ENCODE measurements at regions not wholly inside any gene's neighbourhood (a gene's known extent, or its start where the extent isn't known, plus 50 kb on each side); places are given as distances from the start of the nearest gene placed in this dataset.

DNA sequence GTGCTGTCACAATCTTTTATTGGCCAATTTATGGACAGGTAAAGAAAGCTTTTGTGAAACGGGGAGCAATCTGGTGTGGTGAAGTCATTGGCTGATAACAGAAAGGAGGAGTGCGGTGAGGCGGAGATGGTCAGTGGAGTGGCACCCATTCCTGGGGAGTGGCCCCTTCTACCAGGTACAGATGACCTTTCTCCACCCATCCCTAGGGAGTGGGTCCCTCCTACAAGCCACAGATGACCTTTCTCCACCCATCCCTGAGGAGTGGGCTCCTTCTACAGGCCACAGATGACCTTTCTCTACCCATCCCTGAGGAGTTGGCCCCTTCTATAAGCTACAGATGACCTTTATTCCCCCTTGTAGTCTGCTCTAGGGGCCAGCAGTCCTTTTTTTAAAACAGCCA lies 267.6 kb upstream of the IRX2 start:
- no peak for TF ChIP-seq POLR2A (IDR thresholded peaks at IDR 0.05)
- TF ChIP-seq, protein P1, sequence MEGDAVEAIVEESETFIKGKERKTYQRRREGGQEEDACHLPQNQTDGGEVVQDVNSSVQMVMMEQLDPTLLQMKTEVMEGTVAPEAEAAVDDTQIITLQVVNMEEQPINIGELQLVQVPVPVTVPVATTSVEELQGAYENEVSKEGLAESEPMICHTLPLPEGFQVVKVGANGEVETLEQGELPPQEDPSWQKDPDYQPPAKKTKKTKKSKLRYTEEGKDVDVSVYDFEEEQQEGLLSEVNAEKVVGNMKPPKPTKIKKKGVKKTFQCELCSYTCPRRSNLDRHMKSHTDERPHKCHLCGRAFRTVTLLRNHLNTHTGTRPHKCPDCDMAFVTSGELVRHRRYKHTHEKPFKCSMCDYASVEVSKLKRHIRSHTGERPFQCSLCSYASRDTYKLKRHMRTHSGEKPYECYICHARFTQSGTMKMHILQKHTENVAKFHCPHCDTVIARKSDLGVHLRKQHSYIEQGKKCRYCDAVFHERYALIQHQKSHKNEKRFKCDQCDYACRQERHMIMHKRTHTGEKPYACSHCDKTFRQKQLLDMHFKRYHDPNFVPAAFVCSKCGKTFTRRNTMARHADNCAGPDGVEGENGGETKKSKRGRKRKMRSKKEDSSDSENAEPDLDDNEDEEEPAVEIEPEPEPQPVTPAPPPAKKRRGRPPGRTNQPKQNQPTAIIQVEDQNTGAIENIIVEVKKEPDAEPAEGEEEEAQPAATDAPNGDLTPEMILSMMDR (IDR thresholded peaks at IDR 0.05): no peak
- TF ChIP-seq EP300 (IDR thresholded peaks at IDR 0.05): no peak

Data from tibial nerve (tissue), 4 donors.